GM12891 (cell line): ENCODE measurements at regions not wholly inside any gene's neighbourhood (a gene's known extent, or its start where the extent isn't known, plus 50 kb on each side); places are given as distances from the start of the nearest gene placed in this dataset.

Experiments
- POLR2A ChIP-seq: IDR thresholded peaks from 2 replicates; pipeline ENCODE4 v1.6.1; 2011; ENCODE audit warnings: low read depth, low read length, control low read depth
- POLR2AphosphoS5 ChIP-seq: IDR thresholded peaks from 2 replicates; pipeline ENCODE4 v1.6.1; 2011; ENCODE audit warnings: low read depth, low read length, control low read depth
- POU2F2 ChIP-seq: IDR thresholded peaks from 2 replicates; pipeline ENCODE4 v1.6.1; 2011; ENCODE audit warnings: low read depth, mild to moderate bottlenecking, control low read depth, low read length, moderate library complexity
- SPI1 ChIP-seq: IDR thresholded peaks from 2 replicates; pipeline ENCODE4 v1.6.1; 2011; ENCODE audit warnings: low read depth, low read length, control low read depth
- TAF1 ChIP-seq: IDR thresholded peaks from 2 replicates; pipeline ENCODE4 v1.6.1; 2011; ENCODE audit warnings: low read depth, low read length, control low read depth

- TF ChIP-seq POLR2AphosphoS5 = no peak
- TF ChIP-seq POLR2A = no peak
- TF ChIP-seq TAF1 = no peak
- TF ChIP-seq SPI1 = no peak
- TF ChIP-seq POU2F2 = no peak
These were observed 757.0 kb downstream of the CDH11 start for GRCh38 chr16:64364894-64365293.
